B cell (primary cell): ENCODE measurements at regions not wholly inside any gene's neighbourhood (a gene's known extent, or its start where the extent isn't known, plus 50 kb on each side); places are given as distances from the start of the nearest gene placed in this dataset.

ENCODE experiments used
- EZH2 ChIP-seq: IDR thresholded peaks from 2 replicates; pipeline ENCODE4 v1.6.1; 2012; ENCODE audit warnings: borderline replicate concordance, low read depth, mild to moderate bottlenecking, moderate library complexity, low read length; ENCODE audit not compliant: insufficient read depth, poor library complexity, severe bottlenecking
- TF ChIP-seq, protein P1 (sequence below): fragments of 200-600 bp; IDR thresholded peaks from one replicate; pipeline ENCODE4 v1.8.0; 2022; ENCODE audit warnings: antibody characterized with exemption, mild to moderate bottlenecking

DNA sequence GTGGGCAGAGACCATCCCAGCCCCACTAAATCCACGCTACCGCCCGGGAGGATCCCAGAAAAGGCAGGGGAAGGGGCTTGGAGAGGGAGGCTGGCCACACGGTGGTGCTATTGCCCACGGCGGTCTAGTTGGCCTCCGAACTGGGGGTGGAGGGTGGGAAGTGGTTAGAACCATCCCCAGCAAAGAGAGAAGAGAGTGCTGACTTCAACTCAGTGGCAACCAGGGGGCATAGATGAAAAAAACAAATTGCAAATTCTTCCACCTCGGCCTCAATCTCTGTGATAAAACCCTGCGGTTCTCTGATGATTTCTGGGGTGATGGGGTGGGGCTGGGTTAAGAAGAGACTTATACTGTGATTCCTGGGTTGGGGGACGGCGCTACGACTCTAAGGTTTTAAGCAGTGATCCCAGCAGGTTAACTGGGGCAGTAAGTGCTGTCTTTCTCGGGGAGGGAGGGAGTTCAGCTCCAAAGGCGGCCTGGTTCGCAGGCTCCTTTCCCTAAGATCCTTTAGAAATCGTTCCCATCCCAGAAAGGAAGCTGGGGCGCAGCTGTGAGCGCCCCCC is 154.5 kb upstream of the LYZL2 start:
- TF ChIP-seq, protein P1, sequence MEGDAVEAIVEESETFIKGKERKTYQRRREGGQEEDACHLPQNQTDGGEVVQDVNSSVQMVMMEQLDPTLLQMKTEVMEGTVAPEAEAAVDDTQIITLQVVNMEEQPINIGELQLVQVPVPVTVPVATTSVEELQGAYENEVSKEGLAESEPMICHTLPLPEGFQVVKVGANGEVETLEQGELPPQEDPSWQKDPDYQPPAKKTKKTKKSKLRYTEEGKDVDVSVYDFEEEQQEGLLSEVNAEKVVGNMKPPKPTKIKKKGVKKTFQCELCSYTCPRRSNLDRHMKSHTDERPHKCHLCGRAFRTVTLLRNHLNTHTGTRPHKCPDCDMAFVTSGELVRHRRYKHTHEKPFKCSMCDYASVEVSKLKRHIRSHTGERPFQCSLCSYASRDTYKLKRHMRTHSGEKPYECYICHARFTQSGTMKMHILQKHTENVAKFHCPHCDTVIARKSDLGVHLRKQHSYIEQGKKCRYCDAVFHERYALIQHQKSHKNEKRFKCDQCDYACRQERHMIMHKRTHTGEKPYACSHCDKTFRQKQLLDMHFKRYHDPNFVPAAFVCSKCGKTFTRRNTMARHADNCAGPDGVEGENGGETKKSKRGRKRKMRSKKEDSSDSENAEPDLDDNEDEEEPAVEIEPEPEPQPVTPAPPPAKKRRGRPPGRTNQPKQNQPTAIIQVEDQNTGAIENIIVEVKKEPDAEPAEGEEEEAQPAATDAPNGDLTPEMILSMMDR = peak; percentile 73
- no peak for TF ChIP-seq EZH2
